ENCODE measurements at regions not wholly inside any gene's neighbourhood (a gene's known extent, or its start where the extent isn't known, plus 50 kb on each side); places are given as distances from the start of the nearest gene placed in this dataset.

DNA sequence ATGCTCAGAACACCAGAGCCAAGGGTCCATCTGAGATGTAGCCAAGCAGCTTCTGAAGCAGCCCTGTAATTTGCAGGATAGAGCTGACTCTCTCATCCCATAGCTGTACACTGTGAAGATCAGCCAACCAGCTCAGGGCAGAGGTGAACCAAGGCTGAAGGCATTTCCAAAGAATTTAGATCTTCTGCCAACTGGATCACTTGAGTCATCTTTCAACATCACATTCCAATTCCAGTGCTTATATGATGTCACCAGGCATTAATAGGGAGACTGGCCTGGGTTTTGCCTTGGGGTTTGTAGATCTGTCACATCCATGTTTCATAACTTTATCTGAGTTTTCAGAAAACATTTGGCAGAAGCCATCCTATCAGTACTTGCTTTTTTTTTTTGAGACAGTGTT, 98.2 kb downstream of the NR2F2 start:
- TF ChIP-seq POLR2AphosphoS5 (IDR thresholded peaks at IDR 0.05): peak in 1 of 2 donors; percentile 53
- TF ChIP-seq, protein P1, sequence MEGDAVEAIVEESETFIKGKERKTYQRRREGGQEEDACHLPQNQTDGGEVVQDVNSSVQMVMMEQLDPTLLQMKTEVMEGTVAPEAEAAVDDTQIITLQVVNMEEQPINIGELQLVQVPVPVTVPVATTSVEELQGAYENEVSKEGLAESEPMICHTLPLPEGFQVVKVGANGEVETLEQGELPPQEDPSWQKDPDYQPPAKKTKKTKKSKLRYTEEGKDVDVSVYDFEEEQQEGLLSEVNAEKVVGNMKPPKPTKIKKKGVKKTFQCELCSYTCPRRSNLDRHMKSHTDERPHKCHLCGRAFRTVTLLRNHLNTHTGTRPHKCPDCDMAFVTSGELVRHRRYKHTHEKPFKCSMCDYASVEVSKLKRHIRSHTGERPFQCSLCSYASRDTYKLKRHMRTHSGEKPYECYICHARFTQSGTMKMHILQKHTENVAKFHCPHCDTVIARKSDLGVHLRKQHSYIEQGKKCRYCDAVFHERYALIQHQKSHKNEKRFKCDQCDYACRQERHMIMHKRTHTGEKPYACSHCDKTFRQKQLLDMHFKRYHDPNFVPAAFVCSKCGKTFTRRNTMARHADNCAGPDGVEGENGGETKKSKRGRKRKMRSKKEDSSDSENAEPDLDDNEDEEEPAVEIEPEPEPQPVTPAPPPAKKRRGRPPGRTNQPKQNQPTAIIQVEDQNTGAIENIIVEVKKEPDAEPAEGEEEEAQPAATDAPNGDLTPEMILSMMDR (IDR thresholded peaks at IDR 0.05): no peak
